ENCODE measurements at regions not wholly inside any gene's neighbourhood (a gene's known extent, or its start where the extent isn't known, plus 50 kb on each side); places are given as distances from the start of the nearest gene placed in this dataset.

DNA sequence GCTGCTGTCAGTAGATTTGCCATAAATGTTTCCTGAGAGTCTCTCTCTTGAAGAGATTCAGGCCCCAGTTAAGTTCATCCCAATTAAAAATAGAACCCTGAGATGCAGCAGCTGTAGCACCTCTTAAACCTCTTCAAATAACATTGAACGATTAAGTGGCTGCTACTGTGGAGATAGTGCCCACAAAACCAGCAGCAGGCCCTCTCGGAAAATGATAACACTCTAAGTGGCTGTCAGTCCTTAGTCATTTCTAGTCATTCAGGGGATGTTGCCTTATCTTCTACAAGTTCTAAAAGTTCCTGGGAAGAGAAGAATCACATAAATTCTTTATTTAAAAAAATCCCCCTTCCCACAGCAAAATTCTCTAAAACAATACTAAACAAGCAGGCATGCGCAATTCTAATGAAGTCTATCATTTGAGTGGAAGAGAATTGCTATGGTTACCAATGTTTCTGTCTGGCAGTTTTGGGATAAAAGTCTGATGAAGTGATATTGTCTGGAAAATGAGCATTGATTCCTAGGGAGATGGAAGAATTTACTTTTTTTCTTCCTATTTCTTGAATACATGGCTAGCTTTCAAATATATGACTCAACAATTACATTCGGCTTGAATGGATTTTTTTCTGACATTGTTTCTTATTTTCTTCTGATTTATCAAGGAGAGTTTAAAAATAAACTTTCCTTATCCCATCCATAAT lies 131.9 kb downstream of the TRMT11 start:
- DNase-seq = no peak
- no peak overlapping the region for H3K4me3 Mint-ChIP-seq
- no peak overlapping the region for H3K27ac Mint-ChIP-seq
- ChIA-PET POLR2A (no interaction called here), CTCF (no interaction called here)
- no peaks in the 10 kb centered on the region for H3K36me3 Mint-ChIP-seq
- no peaks in the 10 kb centered on the region for H3K9me3 Mint-ChIP-seq
- H3K27me3 Mint-ChIP-seq = no peaks in the 10 kb centered on the region
- H3K4me1 Mint-ChIP-seq (ENCODE audit: low read depth) = no peaks in the 10 kb centered on the region
- intact Hi-C loops (cut with micrococcal nuclease) = no loop called here

- no peaks in the 10 kb centered on the region for H3K9me3 Mint-ChIP-seq
- ChIA-PET CTCF (no interaction called here), POLR2A (no interaction called here)
- intact Hi-C loops (cut with micrococcal nuclease) = no loop called here
- no peak overlapping the region for H3K4me3 Mint-ChIP-seq
- no peaks in the 10 kb centered on the region for H3K36me3 Mint-ChIP-seq
- no peak for DNase-seq
- H3K27ac Mint-ChIP-seq = no peak overlapping the region
- H3K4me1 Mint-ChIP-seq (ENCODE audit: low read depth) = no peaks in the 10 kb centered on the region
- H3K27me3 Mint-ChIP-seq = no peaks in the 10 kb centered on the region
Observed at GRCh38 chr6:126118936-126119335, 132.6 kb downstream of the TRMT11 start.

DNA sequence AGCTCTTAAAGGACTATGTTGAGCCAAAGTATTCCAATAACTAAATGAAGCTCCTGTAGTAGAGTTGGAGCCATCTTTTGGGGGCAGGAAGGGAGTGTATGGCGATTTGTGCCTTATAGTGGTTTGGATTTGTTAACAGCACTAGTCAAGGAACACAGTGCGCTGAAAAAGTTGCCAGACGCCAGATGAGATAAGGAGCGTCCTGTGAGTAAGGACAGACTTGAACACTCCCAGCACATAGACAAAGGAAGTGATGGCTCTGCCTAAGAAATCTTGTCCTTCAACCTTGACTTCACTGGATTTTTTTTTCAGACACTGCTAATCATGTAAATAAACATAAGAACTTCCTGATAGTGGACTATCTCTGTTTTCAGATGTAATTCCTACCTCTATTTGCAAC lies 136.9 kb downstream of the TRMT11 start:
- intact Hi-C loops (cut with micrococcal nuclease) = no loop called here
- ChIA-PET CTCF (interaction anchor here (0.6 kb wide), 1 partner anchor 466 kb away, joined by 4 read pairs; no protein-coding TSS in a partner anchor), POLR2A (interaction anchor here (0.8 kb wide), 1 partner anchor 443 kb away, joined by 6 read pairs; no protein-coding TSS in a partner anchor)
- DNase-seq = no peak
- Mint-ChIP-seq H3K27me3 (no peaks in the 10 kb centered on the region), H3K4me3 (no peak overlapping the region), H3K9me3 (no peaks in the 10 kb centered on the region), H3K4me1 (ENCODE audit: low read depth) (no peaks in the 10 kb centered on the region), H3K36me3 (no peaks in the 10 kb centered on the region), H3K27ac (no peak overlapping the region)

GRCh38 chr6:126127659-126128058 lies 141.3 kb downstream of the TRMT11 start:
- POLR2A ChIA-PET = no interaction called here
- intact Hi-C loops (cut with micrococcal nuclease) = no loop called here
- no peak for DNase-seq
- H3K9me3 Mint-ChIP-seq = no peaks in the 10 kb centered on the region
- H3K27me3 Mint-ChIP-seq = no peaks in the 10 kb centered on the region
- H3K27ac Mint-ChIP-seq = no peak overlapping the region
- CTCF ChIA-PET = no interaction called here
- H3K4me1 Mint-ChIP-seq (ENCODE audit: low read depth) = no peaks in the 10 kb centered on the region
- H3K4me3 Mint-ChIP-seq = no peak overlapping the region
- peaks cover 15% of the 10 kb centered on the region for H3K36me3 Mint-ChIP-seq

- H3K4me3 Mint-ChIP-seq = no peak overlapping the region
- CTCF ChIA-PET = no interaction called here
- intact Hi-C loops (cut with micrococcal nuclease) = no loop called here
Observed at GRCh38 chr6:126131246-126131645, 144.9 kb downstream of the TRMT11 start.

DNA sequence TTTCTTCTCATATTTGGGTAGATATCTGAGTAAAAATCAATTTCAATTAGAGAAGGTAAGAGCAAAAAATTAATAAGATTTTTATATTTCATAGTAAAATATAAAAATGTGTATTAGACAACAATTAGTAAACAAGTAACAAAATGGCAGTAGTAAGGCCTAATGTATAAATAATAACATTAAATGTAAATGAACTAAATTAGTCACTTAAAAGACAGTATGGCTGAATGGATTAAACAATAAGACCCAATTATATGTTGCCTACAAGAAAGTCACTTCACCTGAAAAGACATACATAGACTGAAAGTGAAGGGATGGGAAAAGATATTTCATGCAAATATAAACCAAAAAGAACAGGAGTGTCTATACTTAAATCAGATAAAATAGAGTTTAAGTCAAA lies 147.6 kb downstream of the TRMT11 start:
- Mint-ChIP-seq H3K27ac (no peak overlapping the region), H3K4me1 (ENCODE audit: low read depth) (no peaks in the 10 kb centered on the region), H3K27me3 (no peaks in the 10 kb centered on the region), H3K9me3 (peaks cover 15% of the 10 kb centered on the region), H3K36me3 (peaks cover 24% of the 10 kb centered on the region), H3K4me3 (no peak overlapping the region)
- CTCF ChIA-PET = no interaction called here
- POLR2A ChIA-PET = no interaction called here
- intact Hi-C loops (cut with micrococcal nuclease) = no loop called here
- DNase-seq = no peak

More at GRCh38 chr6:126131246-126131645, 144.9 kb downstream of the TRMT11 start:
- Mint-ChIP-seq H3K36me3 (peaks cover 24% of the 10 kb centered on the region), H3K9me3 (peaks cover 15% of the 10 kb centered on the region), H3K27ac (no peak overlapping the region), H3K27me3 (no peaks in the 10 kb centered on the region), H3K4me1 (ENCODE audit: low read depth) (no peaks in the 10 kb centered on the region)
- no peak for DNase-seq
- POLR2A ChIA-PET = no interaction called here

DNA sequence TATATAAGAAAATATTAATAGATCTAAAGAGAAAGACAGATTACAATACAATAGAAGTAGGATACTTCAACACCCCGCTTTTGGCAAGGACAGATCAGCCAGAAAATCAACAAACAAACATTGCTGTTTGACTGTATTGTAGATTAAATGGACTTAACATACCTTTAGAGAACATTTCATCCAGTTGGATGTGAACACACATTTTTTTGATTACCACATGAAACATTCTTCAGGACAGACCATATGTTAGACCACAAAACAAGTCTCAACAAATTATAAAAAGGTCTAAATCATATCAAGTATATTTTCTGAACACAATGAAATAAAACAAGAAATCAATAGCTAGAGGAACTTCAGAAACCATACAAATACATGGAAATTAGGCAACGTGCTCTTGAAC lies 148.2 kb downstream of the TRMT11 start:
- Mint-ChIP-seq H3K27me3 (no peaks in the 10 kb centered on the region), H3K36me3 (peaks cover 23% of the 10 kb centered on the region), H3K27ac (no peak overlapping the region), H3K4me1 (ENCODE audit: low read depth) (no peaks in the 10 kb centered on the region), H3K4me3 (no peak overlapping the region), H3K9me3 (peaks cover 15% of the 10 kb centered on the region)
- POLR2A ChIA-PET = no interaction called here
- intact Hi-C loops (cut with micrococcal nuclease) = no loop called here
- CTCF ChIA-PET = no interaction called here
- DNase-seq = no peak

GRCh38 chr6:126140015-126140414 lies 153.7 kb downstream of the TRMT11 start:
- H3K4me1 Mint-ChIP-seq (ENCODE audit: low read depth) = no peaks in the 10 kb centered on the region

GRCh38 chr6:126143761-126144251 lies 157.5 kb downstream of the TRMT11 start:
- intact Hi-C loops (cut with micrococcal nuclease) = no loop called here
- Mint-ChIP-seq H3K4me3 (no peak overlapping the region), H3K27me3 (no peaks in the 10 kb centered on the region), H3K36me3 (no peaks in the 10 kb centered on the region), H3K9me3 (peaks cover 5% of the 10 kb centered on the region), H3K27ac (no peak overlapping the region), H3K4me1 (ENCODE audit: low read depth) (no peaks in the 10 kb centered on the region)
- ChIA-PET POLR2A (no interaction called here), CTCF (no interaction called here)
- no peak for DNase-seq

More at GRCh38 chr6:126140015-126140414, 153.7 kb downstream of the TRMT11 start:
- ChIA-PET POLR2A (no interaction called here), CTCF (no interaction called here)
- H3K36me3 Mint-ChIP-seq = no peaks in the 10 kb centered on the region
- H3K27ac Mint-ChIP-seq = no peak overlapping the region
- peaks cover 14% of the 10 kb centered on the region for H3K9me3 Mint-ChIP-seq
- DNase-seq = no peak
- H3K4me3 Mint-ChIP-seq = no peak overlapping the region
- H3K27me3 Mint-ChIP-seq = no peaks in the 10 kb centered on the region
- intact Hi-C loops (cut with micrococcal nuclease) = no loop called here

GRCh38 chr6:126145351-126145750 lies 159.0 kb downstream of the TRMT11 start:
- no peak overlapping the region for H3K27ac Mint-ChIP-seq
- no peaks in the 10 kb centered on the region for H3K4me1 Mint-ChIP-seq (ENCODE audit: low read depth)

DNA sequence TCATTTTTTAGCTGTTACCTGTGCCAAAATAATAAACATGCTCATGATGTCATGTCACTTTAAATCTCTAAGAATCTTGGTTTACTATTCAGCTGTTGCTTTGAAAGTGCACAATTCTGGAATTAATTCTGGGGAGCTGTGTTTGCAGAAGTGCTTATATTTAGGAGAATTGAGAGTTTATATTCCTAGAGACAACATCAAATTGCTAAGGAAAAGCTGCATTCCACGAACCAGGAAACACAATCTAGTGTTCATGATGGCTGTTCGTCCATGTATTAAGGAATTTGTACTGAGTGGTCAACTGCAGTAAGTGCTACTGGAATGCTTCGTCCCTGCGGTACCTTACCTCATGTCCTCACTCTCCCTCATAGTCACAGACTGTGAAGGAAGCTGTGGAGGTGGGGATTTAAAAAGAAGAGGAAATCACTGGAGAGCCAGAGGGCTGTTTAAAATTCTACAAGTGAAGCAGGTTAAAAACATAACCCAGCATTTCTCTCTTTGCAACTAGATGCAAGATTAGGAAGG lies 161.0 kb downstream of the TRMT11 start:
- POLR2A ChIA-PET = no interaction called here

More at GRCh38 chr6:126145351-126145750, 159.0 kb downstream of the TRMT11 start:
- H3K9me3 Mint-ChIP-seq = peaks cover 1% of the 10 kb centered on the region
- no peak overlapping the region for H3K4me3 Mint-ChIP-seq
- no peaks in the 10 kb centered on the region for H3K36me3 Mint-ChIP-seq
- intact Hi-C loops (cut with micrococcal nuclease) = no loop called here
- DNase-seq = no peak
- ChIA-PET POLR2A (no interaction called here), CTCF (no interaction called here)
- no peaks in the 10 kb centered on the region for H3K27me3 Mint-ChIP-seq

DNA sequence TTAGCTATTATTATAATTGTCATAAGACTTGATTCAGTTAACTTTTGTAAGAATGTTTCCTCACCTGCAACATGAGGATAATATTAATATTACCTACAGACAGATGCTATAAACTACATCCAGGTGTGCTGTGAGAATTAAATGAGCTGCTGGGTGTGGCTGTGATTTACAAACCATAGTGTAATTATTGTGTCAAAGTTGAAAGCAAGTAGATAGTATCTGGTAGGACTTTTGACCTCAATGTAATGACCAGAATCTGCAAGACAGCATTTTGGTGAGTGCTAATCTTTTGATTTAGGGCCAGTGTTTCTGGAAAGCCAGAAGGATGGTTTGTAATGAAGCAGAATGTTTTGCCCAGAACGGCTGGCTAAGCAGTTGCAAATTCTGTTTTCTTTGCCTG lies 162.5 kb downstream of the TRMT11 start:
- H3K4me1 Mint-ChIP-seq (ENCODE audit: low read depth) = no peaks in the 10 kb centered on the region
- ChIA-PET POLR2A (no interaction called here), CTCF (no interaction called here)
- no peaks in the 10 kb centered on the region for H3K27me3 Mint-ChIP-seq
- no peak for DNase-seq
- no peak overlapping the region for H3K27ac Mint-ChIP-seq
- H3K9me3 Mint-ChIP-seq = no peaks in the 10 kb centered on the region
- no peaks in the 10 kb centered on the region for H3K36me3 Mint-ChIP-seq
- intact Hi-C loops (cut with micrococcal nuclease) = no loop called here
- H3K4me3 Mint-ChIP-seq = no peak overlapping the region

More for the DNA sequence above, 161.0 kb downstream of the TRMT11 start:
- H3K27me3 Mint-ChIP-seq = no peaks in the 10 kb centered on the region
- no peak overlapping the region for H3K4me3 Mint-ChIP-seq
- DNase-seq = no peak
- no peak overlapping the region for H3K27ac Mint-ChIP-seq
- H3K36me3 Mint-ChIP-seq = no peaks in the 10 kb centered on the region
- H3K4me1 Mint-ChIP-seq (ENCODE audit: low read depth) = no peaks in the 10 kb centered on the region
- CTCF ChIA-PET = no interaction called here
- intact Hi-C loops (cut with micrococcal nuclease) = no loop called here
- no peaks in the 10 kb centered on the region for H3K9me3 Mint-ChIP-seq

DNA sequence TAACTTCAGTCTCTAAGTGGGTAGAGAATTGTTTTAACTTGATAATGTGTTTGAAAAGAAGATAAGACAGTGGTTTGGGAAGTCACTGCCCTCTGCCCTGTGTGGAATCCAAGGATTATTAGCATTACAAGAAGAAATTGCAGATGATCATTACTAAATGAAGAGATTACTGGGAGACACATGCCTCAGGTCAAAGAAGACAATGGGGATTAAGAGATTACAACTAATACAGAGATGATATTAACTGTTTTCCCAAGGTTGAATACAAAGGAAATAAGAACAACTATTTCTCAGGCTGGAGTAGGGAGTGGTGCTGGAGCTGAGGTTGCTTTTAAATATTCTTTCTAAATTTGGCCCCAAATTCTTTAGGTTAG lies 166.0 kb downstream of the TRMT11 start:
- ChIA-PET CTCF (no interaction called here), POLR2A (no interaction called here)
- H3K36me3 Mint-ChIP-seq = no peaks in the 10 kb centered on the region
- H3K4me3 Mint-ChIP-seq = no peak overlapping the region
- no peaks in the 10 kb centered on the region for H3K4me1 Mint-ChIP-seq (ENCODE audit: low read depth)
- intact Hi-C loops (cut with micrococcal nuclease) = no loop called here
- no peaks in the 10 kb centered on the region for H3K9me3 Mint-ChIP-seq
- no peak for DNase-seq
- H3K27ac Mint-ChIP-seq = no peak overlapping the region
- H3K27me3 Mint-ChIP-seq = no peaks in the 10 kb centered on the region

Data from activated CD4-positive, alpha-beta memory T cell treated with anti-CD3 and anti-CD28 coated beads for 36 hours (primary cell).